Subcutaneous abdominal adipose tissue (tissue), 5 donors: ENCODE measurements at regions not wholly inside any gene's neighbourhood (a gene's known extent, or its start where the extent isn't known, plus 50 kb on each side); places are given as distances from the start of the nearest gene placed in this dataset.

Experiments used
- H3K27ac ChIP-seq: one replicate; pipeline ENCODE4 v1.7.0; 2013; ENCODE audit warnings: low read depth, mild to moderate bottlenecking, inconsistent platforms, low read length, moderate library complexity
- H3K27me3 ChIP-seq, 5 donors: one replicate each; pipeline ENCODE4 v1.7.0; 2013; ENCODE audit warnings: low read length in 5 of 5, inconsistent platforms in 1 of 5; ENCODE audit not compliant: control insufficient read depth in 5 of 5, insufficient read depth in 4 of 5
- H3K36me3 ChIP-seq, 5 donors: one replicate each; pipeline ENCODE4 v1.7.0; 2013; ENCODE audit warnings: low read length in 5 of 5; ENCODE audit not compliant: control insufficient read depth in 5 of 5, insufficient read depth in 5 of 5
- H3K4me1 ChIP-seq, 5 donors: one replicate each; pipeline ENCODE4 v1.7.0; 2013; ENCODE audit warnings: low read length in 5 of 5, mild to moderate bottlenecking in 3 of 5, moderate library complexity in 1 of 5; ENCODE audit not compliant: control insufficient read depth in 5 of 5, insufficient read depth in 5 of 5
- H3K4me3 ChIP-seq, 5 donors: one replicate each; pipeline ENCODE4 v1.7.0; 2013; ENCODE audit warnings: low read length in 5 of 5, low read depth in 1 of 5
- H3K9ac ChIP-seq, 5 donors: one replicate each; pipeline ENCODE4 v1.7.0; 2013; ENCODE audit warnings: low read length in 5 of 5, mild to moderate bottlenecking in 4 of 5, moderate library complexity in 3 of 5
- H3K9me3 ChIP-seq, 5 donors: one replicate each; pipeline ENCODE4 v1.7.0; 2013; ENCODE audit warnings: low read length in 5 of 5; ENCODE audit not compliant: control insufficient read depth in 5 of 5
- donor health status: healthy.
- donor health status: healthy.
- donor health status: healthy.
- donor health status: healthy.
- donor health status: healthy.

DNA sequence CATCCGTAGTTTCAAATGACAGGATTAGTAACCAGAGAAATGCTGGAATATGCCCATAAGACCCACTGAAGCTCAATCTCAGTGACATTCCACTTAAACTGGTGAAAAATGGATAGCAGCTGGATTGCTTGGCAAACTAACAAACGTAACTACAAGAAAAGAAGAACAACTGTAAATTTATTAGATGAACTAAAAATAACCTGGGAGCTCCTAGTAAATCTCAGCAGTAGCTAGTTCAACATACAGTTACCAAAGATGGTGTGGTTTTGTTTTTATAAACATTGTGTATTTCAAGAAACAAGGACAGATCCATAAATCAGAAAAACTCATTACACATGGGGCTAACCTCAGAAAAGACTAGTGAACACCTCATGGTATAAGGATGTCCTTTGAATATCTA lies 531.9 kb downstream of the XIRP2 start:
- Histone ChIP-seq H3K4me1 (no peaks in the 10 kb centered on the region), H3K9me3 (no peaks in the 10 kb centered on the region), H3K27ac (no peak overlapping the region), H3K36me3 (no peaks in the 10 kb centered on the region), H3K4me3 (no peak overlapping the region), H3K9ac (no peak overlapping the region), H3K27me3 (no peaks in the 10 kb centered on the region)

DNA sequence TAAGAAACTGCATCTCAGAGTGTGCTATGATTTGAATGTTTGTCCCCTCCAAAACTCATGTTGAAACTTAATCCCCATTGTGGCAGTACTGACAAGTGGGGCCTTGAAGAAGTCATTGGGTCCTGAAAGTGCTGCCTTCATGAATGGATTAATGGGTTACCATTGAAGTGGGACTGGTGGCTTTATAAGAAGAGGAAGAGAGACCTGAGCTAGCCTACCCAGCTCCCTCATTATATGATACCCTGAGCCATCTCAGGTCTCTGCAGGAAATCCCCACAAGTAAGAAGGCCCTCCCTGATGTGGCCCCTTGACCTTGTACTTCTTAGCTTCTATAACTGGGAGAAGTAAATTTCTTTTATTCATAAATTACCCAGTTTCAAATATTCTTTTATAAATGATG lies 526.8 kb downstream of the XIRP2 start:
- H3K4me3 ChIP-seq = no peak overlapping the region
- peaks cover 0 to 3% (median 0%) of the 10 kb centered on the region in 5 donors for H3K9me3 ChIP-seq
- H3K4me1 ChIP-seq = no peaks in the 10 kb centered on the region

GRCh38 chr2:167411367-167411766 lies 523.1 kb downstream of the XIRP2 start:
- H3K4me3 ChIP-seq = no peak overlapping the region

More for the DNA sequence above, 526.8 kb downstream of the XIRP2 start:
- Histone ChIP-seq H3K27ac (no peak overlapping the region), H3K9ac (no peak overlapping the region), H3K36me3 (no peaks in the 10 kb centered on the region), H3K27me3 (no peaks in the 10 kb centered on the region)

GRCh38 chr2:167406558-167406957 lies 518.3 kb downstream of the XIRP2 start:
- Histone ChIP-seq H3K36me3 (no peaks in the 10 kb centered on the region), H3K27ac (no peak overlapping the region)

More at GRCh38 chr2:167411367-167411766, 523.1 kb downstream of the XIRP2 start:
- Histone ChIP-seq H3K27ac (no peak overlapping the region), H3K4me1 (no peaks in the 10 kb centered on the region), H3K9me3 (peaks cover 0 to 3% (median 0%) of the 10 kb centered on the region in 5 donors), H3K36me3 (no peaks in the 10 kb centered on the region), H3K27me3 (no peaks in the 10 kb centered on the region), H3K9ac (no peak overlapping the region)

DNA sequence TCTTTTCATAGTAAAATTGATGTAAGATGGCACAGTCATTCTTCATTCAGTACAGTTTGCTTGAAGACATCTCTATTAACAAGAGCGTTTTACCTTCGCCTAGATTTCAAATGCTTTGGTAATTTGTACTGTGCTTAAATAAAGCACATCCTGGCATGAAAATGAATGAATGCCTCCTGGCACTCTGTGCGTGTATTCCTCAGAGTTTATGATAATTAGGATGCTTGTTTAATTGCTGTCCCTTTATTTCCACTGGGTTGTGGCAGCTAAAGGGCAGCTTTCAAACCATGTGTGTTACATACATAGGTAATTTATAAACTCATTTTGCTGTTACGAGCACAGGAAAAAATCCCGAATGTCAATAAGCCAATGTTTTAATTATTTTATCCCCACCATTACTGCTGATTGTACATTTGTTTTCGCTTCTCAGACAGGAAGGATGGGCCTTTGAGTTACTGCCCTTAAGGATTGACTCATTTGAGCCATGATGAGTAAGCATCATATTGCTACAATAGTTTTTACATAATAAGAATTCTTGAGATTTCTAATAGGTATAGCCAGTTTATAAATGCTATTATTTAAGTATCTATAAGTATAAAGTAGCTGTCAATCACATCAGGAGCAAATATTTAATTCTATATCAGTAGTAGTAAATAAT lies 516.5 kb downstream of the XIRP2 start:
- Histone ChIP-seq H3K4me3 (no peak overlapping the region), H3K27me3 (no peaks in the 10 kb centered on the region), H3K36me3 (no peaks in the 10 kb centered on the region), H3K9ac (no peak overlapping the region), H3K4me1 (no peaks in the 10 kb centered on the region), H3K9me3 (peaks cover 0 to 7% (median 0%) of the 10 kb centered on the region in 5 donors), H3K27ac (no peak overlapping the region)

More at GRCh38 chr2:167406558-167406957, 518.3 kb downstream of the XIRP2 start:
- Histone ChIP-seq H3K9me3 (peaks cover 0 to 6% (median 0%) of the 10 kb centered on the region in 5 donors), H3K4me3 (no peak overlapping the region), H3K9ac (no peak overlapping the region), H3K27me3 (no peaks in the 10 kb centered on the region), H3K4me1 (no peaks in the 10 kb centered on the region)

- no peaks in the 10 kb centered on the region for H3K36me3 ChIP-seq
- peaks cover 0 to 18% (median 3%) of the 10 kb centered on the region in 5 donors for H3K9me3 ChIP-seq
- H3K27ac ChIP-seq = no peak overlapping the region
- H3K4me3 ChIP-seq = no peak overlapping the region
- H3K4me1 ChIP-seq = no peaks in the 10 kb centered on the region
- H3K9ac ChIP-seq = no peak overlapping the region
- H3K27me3 ChIP-seq = no peaks in the 10 kb centered on the region
Measured at GRCh38 chr2:167401309-167401708, 513.0 kb downstream of the XIRP2 start.

DNA sequence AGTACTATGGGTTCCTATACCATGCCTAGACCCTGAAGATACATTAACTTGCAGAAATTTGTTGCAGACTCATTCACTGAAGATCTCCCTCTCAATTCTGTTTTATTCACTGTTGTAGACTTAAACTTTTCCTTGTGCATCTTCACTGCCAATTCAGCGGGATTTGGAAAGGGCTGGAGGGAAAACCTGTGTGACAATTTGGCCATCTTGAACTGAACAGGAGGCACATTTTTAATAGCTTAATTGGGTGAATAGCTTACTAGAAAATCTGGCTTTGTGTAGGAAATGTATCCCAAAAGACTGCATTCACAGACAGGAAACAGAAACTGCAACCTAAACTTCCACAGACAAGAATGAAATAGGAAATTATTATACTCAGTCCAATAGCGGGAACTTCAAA lies 512.3 kb downstream of the XIRP2 start:
- Histone ChIP-seq H3K4me3 (no peak overlapping the region), H3K9me3 (peaks cover 0 to 18% (median 3%) of the 10 kb centered on the region in 5 donors), H3K27ac (no peak overlapping the region), H3K4me1 (no peaks in the 10 kb centered on the region), H3K9ac (no peak overlapping the region), H3K36me3 (no peaks in the 10 kb centered on the region), H3K27me3 (no peaks in the 10 kb centered on the region)

GRCh38 chr2:167398873-167399272 lies 510.6 kb downstream of the XIRP2 start:
- Histone ChIP-seq H3K4me1 (no peaks in the 10 kb centered on the region), H3K9ac (no peak overlapping the region), H3K27me3 (no peaks in the 10 kb centered on the region), H3K9me3 (peaks cover 0 to 14% (median 3%) of the 10 kb centered on the region in 5 donors), H3K4me3 (no peak overlapping the region), H3K36me3 (no peaks in the 10 kb centered on the region), H3K27ac (no peak overlapping the region)

DNA sequence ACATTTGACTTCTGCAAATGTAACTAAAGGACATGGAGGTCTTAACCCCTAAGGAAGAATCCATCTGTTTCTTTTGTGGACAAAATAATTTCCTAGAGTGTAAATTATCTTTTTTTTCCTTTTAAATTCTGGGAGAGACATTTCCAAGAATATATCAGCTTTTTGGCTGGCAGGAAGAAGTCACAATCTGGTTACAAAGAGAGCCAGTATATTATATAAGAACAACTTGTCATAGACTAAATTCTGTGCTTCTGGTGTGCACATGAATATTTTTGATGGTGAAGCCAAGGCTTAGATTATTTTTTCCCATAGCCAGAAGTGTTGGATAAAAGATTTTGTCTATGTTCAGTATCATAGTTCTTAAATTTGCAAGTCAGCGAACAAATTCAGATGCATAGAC lies 500.6 kb downstream of the XIRP2 start:
- H3K4me3 ChIP-seq = no peak overlapping the region
- no peak overlapping the region for H3K27ac ChIP-seq
- no peaks in the 10 kb centered on the region for H3K9me3 ChIP-seq

DNA sequence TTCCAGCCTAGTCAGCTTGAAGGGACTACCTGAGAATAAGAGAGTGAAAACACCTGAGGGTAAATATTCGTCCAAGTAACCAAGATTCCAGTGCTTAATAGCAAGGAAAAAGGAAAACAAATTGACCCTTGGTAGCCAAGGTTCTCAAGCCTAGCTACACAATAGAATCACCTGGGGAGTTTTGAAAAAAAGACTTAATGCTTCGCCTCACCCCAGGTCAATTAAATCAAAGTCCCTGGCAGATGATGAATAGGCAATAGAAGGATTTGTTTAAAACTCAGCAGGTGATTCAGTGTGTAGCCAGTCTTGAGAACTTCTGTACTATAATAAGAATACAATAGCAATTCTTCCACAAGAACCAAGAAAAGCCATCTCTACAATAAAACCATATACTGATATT lies 500.2 kb downstream of the XIRP2 start:
- no peaks in the 10 kb centered on the region for H3K36me3 ChIP-seq
- H3K9ac ChIP-seq = no peak overlapping the region

More for the DNA sequence above, 500.6 kb downstream of the XIRP2 start:
- no peaks in the 10 kb centered on the region for H3K36me3 ChIP-seq
- H3K4me1 ChIP-seq = no peaks in the 10 kb centered on the region
- H3K9ac ChIP-seq = no peak overlapping the region
- H3K27me3 ChIP-seq = no peaks in the 10 kb centered on the region

More for the DNA sequence above, 500.2 kb downstream of the XIRP2 start:
- Histone ChIP-seq H3K9me3 (no peaks in the 10 kb centered on the region), H3K4me1 (no peaks in the 10 kb centered on the region), H3K27ac (no peak overlapping the region), H3K27me3 (no peaks in the 10 kb centered on the region), H3K4me3 (no peak overlapping the region)
